B cell (primary cell): ENCODE measurements at regions not wholly inside any gene's neighbourhood (a gene's known extent, or its start where the extent isn't known, plus 50 kb on each side); places are given as distances from the start of the nearest gene placed in this dataset.

Experiments
- ATAC-seq: fragments of 200-7000 bp; cut with Tn5 transposase; one replicate; pipeline ENCODE4 v1.10.0; 2021; ENCODE audit warnings: low read depth, mild to moderate bottlenecking, moderate number of reproducible peaks, moderate library complexity
- CTCF ChIA-PET: fragments of 350-600 bp; sonication (Branson Sonifier 250); formaldehyde crosslinking; loops from one replicate; lab custom pipeline; 2021; ENCODE audit warnings: antibody characterized with exemption, inconsistent platforms; lab: Charles Lee
- POLR2A ChIA-PET: fragments of 350-600 bp; sonication (Branson Sonifier 250); formaldehyde crosslinking; loops from one replicate; lab custom pipeline; 2021; ENCODE audit warnings: antibody characterized with exemption; lab: Charles Lee
- DNase-seq: peaks from one replicate; pipeline ENCODE4 v3.0.0; 2013
- H2AFZ ChIP-seq: 2 replicates; pipeline ENCODE4 v1.6.1; 2012; ENCODE audit warnings: mild to moderate bottlenecking, low read depth, low read length; ENCODE audit not compliant: insufficient read depth, poor library complexity, severe bottlenecking
- H3K27ac ChIP-seq, 2 donors: 1 replicate in 1 of 2; 2 replicates in 1 of 2; pipeline ENCODE4 v1.5.1; 2012 to 2013; ENCODE audit warnings: low read length in 2 of 2, mild to moderate bottlenecking in 2 of 2, moderate library complexity in 1 of 2
- H3K27me3 ChIP-seq, 4 experiments: fragments of 200-600 bp in 1 of 4; sonication (generic) in 1 of 4; replicated peaks in 1 of 4; 1 replicate in 2 of 4; 2 replicates in 2 of 4; pipeline versions ENCODE4 v1.6.1 to v1.7.0; 2013 to 2016; ENCODE audit warnings: low read length in 3 of 4, mild to moderate bottlenecking in 2 of 4, mixed read lengths in 1 of 4, moderate library complexity in 1 of 4; ENCODE audit not compliant: insufficient read depth in 4 of 4, control insufficient read depth in 3 of 4; ENCODE audit errors: control extremely low read depth in 1 of 4
- H3K36me3 ChIP-seq, 2 experiments: replicated peaks in 1 of 2; 1 replicate in 1 of 2; 2 replicates in 1 of 2; pipeline versions ENCODE4 v1.6.1 to v1.7.1; 2013; ENCODE audit warnings: low read length in 1 of 2; ENCODE audit not compliant: insufficient read depth in 2 of 2, control insufficient read depth in 1 of 2; ENCODE audit errors: control extremely low read depth in 1 of 2, extremely low read depth in 1 of 2
- H3K4me1 ChIP-seq, 2 donors: fragments of 200-600 bp in 1 of 2; sonication (generic) in 1 of 2; 1 replicate in 1 of 2; 2 replicates in 1 of 2; pipeline versions ENCODE4 v1.5.1 to v1.6.1; 2013 to 2017; ENCODE audit warnings: low read length in 2 of 2; ENCODE audit not compliant: control insufficient read depth in 2 of 2, insufficient read depth in 2 of 2
- H3K4me2 ChIP-seq: replicated peaks from 2 replicates; pipeline ENCODE3; 2012; ENCODE audit warnings: mild to moderate bottlenecking, low read depth, low read length; ENCODE audit not compliant: poor library complexity, severe bottlenecking
- H3K4me3 ChIP-seq, 5 experiments: fragments of 200-600 bp in 1 of 5; sonication (generic) in 1 of 5; 1 replicate in 3 of 5; 2 replicates in 2 of 5; pipeline versions ENCODE4 v1.5.1 to v1.7.0; 2011 to 2016; ENCODE audit warnings: low read length in 4 of 5, mild to moderate bottlenecking in 4 of 5, low read depth in 2 of 5, control low read depth in 1 of 5, moderate library complexity in 1 of 5; ENCODE audit not compliant: insufficient read depth in 1 of 5; ENCODE audit errors: control extremely low read depth in 1 of 5, extremely low read depth in 1 of 5
- H3K79me2 ChIP-seq: fragments of 200-600 bp; sonication (generic); one replicate; pipeline ENCODE4 v1.6.0; 2016; ENCODE audit warnings: low read length; ENCODE audit not compliant: control insufficient read depth, insufficient read depth
- H3K9ac ChIP-seq: fragments of 200-600 bp; sonication (generic); 2 replicates; pipeline ENCODE4 v1.6.1; 2017; ENCODE audit warnings: mild to moderate bottlenecking, low read length, moderate library complexity
- H3K9me3 ChIP-seq, 3 donors: one replicate each; pipeline versions ENCODE4 v1.6.1 to v1.7.1; 2013; ENCODE audit warnings: low read length in 2 of 3; ENCODE audit not compliant: control insufficient read depth in 2 of 3, insufficient read depth in 1 of 3; ENCODE audit errors: control extremely low read depth in 1 of 3
- H4K20me1 ChIP-seq: 2 replicates; pipeline ENCODE4 v1.6.0; 2012; ENCODE audit warnings: mild to moderate bottlenecking, low read length; ENCODE audit not compliant: insufficient read depth, control insufficient read depth, poor library complexity, severe bottlenecking
- H3K27ac Mint-ChIP-seq: one replicate; pipeline ENCODE4 v1.8.0; 2021; ENCODE audit warnings: mixed read lengths
- H3K27me3 Mint-ChIP-seq: one replicate; pipeline ENCODE4 v1.8.0; 2021; ENCODE audit warnings: mixed read lengths
- H3K4me1 Mint-ChIP-seq: one replicate; pipeline ENCODE4 v1.8.0; 2021; ENCODE audit warnings: mixed read lengths
- H3K4me3 Mint-ChIP-seq: one replicate; pipeline ENCODE4 v1.8.0; 2021; ENCODE audit warnings: mixed read lengths
- H3K9me3 Mint-ChIP-seq: one replicate; pipeline ENCODE4 v1.8.0; 2022; ENCODE audit warnings: mixed read lengths; ENCODE audit not compliant: insufficient read depth
- EZH2 ChIP-seq: IDR thresholded peaks from 2 replicates; pipeline ENCODE4 v1.6.1; 2012; ENCODE audit warnings: borderline replicate concordance, low read depth, mild to moderate bottlenecking, moderate library complexity, low read length; ENCODE audit not compliant: insufficient read depth, poor library complexity, severe bottlenecking
- WGBS: methylation state at CpG from one replicate; pipeline ENCODE4 v1.1.5; 2013; ENCODE audit warnings: missing lambda C conversion rate; ENCODE audit not compliant: insufficient coverage; 5-methylcytosine and 5-hydroxymethylcytosine counted together
- intact Hi-C: fragments of 100-400 bp; cut with micrococcal nuclease; formaldehyde crosslinking; loops from one replicate; pipeline ENCODE4 v1.10.0; 2022
- TF ChIP-seq, protein P1 (sequence below): fragments of 200-600 bp; IDR thresholded peaks from one replicate; pipeline ENCODE4 v1.8.0; 2022; ENCODE audit warnings: antibody characterized with exemption, mild to moderate bottlenecking

DNA sequence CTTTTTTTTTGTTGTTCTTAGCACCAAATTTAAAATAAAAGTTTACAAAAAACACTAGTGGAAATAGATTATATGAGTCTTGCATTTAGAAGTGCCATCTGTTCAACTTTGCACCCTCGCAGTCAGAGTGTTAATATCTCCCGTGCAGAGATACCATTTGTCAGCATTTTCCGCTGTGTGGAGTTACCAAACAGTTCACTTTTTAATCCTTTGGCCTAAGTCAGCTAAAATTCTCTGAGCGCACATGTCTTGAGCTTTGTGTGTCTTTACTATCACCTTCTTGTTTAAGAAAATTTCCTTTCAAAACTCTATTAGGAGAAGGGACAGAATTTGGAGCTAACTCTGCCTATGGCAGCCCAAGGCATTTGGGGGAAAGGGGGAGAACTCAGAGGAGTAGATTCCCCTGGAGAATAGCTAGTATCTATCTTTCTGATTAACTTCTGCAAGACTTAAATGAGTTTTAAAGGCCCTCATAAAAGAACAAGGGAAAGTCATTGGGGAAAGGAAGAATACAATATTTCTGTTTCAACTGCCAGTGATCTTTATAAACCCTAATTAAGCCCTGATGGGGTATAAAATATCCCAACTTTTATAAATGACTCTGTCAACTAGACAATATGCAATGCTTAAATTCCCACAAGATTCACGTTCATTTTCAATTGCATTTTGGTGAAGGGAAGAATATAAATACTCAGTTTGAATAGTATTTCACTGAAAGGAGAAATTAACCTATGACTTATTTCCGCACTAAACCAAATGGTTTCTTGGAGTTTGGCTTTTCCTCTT is 114.9 kb upstream of the RAB11FIP2 start:
- Histone ChIP-seq H3K4me1 (no peaks in the 10 kb centered on the region), H3K79me2 (no peaks in the 10 kb centered on the region), H3K4me3 (no peak overlapping the region), H4K20me1 (no peaks in the 10 kb centered on the region), H3K9me3 (no peaks in the 10 kb centered on the region), H3K36me3 (no peaks in the 10 kb centered on the region), H3K27ac (no peak overlapping the region), H2AFZ (no peak overlapping the region), H3K9ac (no peak overlapping the region), H3K27me3 (no peaks in the 10 kb centered on the region), H3K4me2 (no peak overlapping the region)
- Mint-ChIP-seq H3K4me1 (no peaks in the 10 kb centered on the region), H3K4me3 (no peak overlapping the region), H3K9me3 (no peaks in the 10 kb centered on the region), H3K27ac (no peak overlapping the region), H3K27me3 (peaks cover 4% of the 10 kb centered on the region)
- no peak for DNase-seq
- CTCF ChIA-PET, result no interaction called here
- TF ChIP-seq EZH2, result no peak
- TF ChIP-seq, protein P1, sequence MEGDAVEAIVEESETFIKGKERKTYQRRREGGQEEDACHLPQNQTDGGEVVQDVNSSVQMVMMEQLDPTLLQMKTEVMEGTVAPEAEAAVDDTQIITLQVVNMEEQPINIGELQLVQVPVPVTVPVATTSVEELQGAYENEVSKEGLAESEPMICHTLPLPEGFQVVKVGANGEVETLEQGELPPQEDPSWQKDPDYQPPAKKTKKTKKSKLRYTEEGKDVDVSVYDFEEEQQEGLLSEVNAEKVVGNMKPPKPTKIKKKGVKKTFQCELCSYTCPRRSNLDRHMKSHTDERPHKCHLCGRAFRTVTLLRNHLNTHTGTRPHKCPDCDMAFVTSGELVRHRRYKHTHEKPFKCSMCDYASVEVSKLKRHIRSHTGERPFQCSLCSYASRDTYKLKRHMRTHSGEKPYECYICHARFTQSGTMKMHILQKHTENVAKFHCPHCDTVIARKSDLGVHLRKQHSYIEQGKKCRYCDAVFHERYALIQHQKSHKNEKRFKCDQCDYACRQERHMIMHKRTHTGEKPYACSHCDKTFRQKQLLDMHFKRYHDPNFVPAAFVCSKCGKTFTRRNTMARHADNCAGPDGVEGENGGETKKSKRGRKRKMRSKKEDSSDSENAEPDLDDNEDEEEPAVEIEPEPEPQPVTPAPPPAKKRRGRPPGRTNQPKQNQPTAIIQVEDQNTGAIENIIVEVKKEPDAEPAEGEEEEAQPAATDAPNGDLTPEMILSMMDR, result no peak
- ATAC-seq, result no peak
- POLR2A ChIA-PET, result no interaction called here
- WGBS, result 82% methylated on average over 3 of the region's 6 CpGs
- intact Hi-C loops, result no loop called here

GRCh38 chr10:118153287-118153686 is 106.5 kb upstream of the RAB11FIP2 start:
- Histone ChIP-seq H3K36me3 (no peaks in the 10 kb centered on the region), H3K79me2 (no peaks in the 10 kb centered on the region), H3K4me3 (no peak overlapping the region), H3K27ac (no peak overlapping the region), H2AFZ (no peak overlapping the region), H3K4me2 (no peak overlapping the region), H3K9me3 (peaks cover 0 to 3% (median 2%) of the 10 kb centered on the region in 3 donors), H3K9ac (no peak overlapping the region), H3K27me3 (peaks cover 0 to 4% (median 0%) of the 10 kb centered on the region in 4 experiments), H3K4me1 (no peaks in the 10 kb centered on the region), H4K20me1 (no peaks in the 10 kb centered on the region)
- Mint-ChIP-seq H3K27ac (no peak overlapping the region), H3K4me1 (no peaks in the 10 kb centered on the region), H3K4me3 (no peak overlapping the region), H3K9me3 (no peaks in the 10 kb centered on the region), H3K27me3 (peaks cover 14% of the 10 kb centered on the region)
- ChIA-PET CTCF (no interaction called here), POLR2A (no interaction called here)
- intact Hi-C loops, result no loop called here
- DNase-seq (no peak), ATAC-seq (no peak)
- TF ChIP-seq EZH2, result no peak
- TF ChIP-seq, protein P1, result no peak
